RWPE1 (cell line): ENCODE measurements at regions not wholly inside any gene's neighbourhood (a gene's known extent, or its start where the extent isn't known, plus 50 kb on each side); places are given as distances from the start of the nearest gene placed in this dataset.

Experiments
- CTCF ChIA-PET: fragments of 350-600 bp; sonication (Branson Sonifier 250); formaldehyde crosslinking; extraction: SDS; loops from one replicate; lab custom pipeline; 2021; lab: Yijun Ruan, JAX
- POLR2A ChIA-PET: fragments of 400-600 bp; formaldehyde crosslinking; extraction: SDS; loops from one replicate; lab custom pipeline; 2020; ENCODE audit warnings: antibody characterized with exemption; ENCODE audit not compliant: low non-redundant PET; lab: Yijun Ruan, JAX
- DNase-seq: peaks from one replicate; pipeline ENCODE4 v3.0.0; 2012; ENCODE audit warnings: low spot score
- H3K27ac ChIP-seq: fragments of 450-650 bp; 2 replicates; pipeline ENCODE4 v1.5.1; 2017
- TF ChIP-seq, protein P1 (sequence below): fragments of 450-650 bp; conservative IDR thresholded peaks from 2 replicates; pipeline ENCODE4 v1.5.1; 2017; ENCODE audit warnings: low read depth, mild to moderate bottlenecking

GRCh38 chr20:40148886-40149285 lies 540.1 kb downstream of the MAFB start:
- TF ChIP-seq, protein P1, sequence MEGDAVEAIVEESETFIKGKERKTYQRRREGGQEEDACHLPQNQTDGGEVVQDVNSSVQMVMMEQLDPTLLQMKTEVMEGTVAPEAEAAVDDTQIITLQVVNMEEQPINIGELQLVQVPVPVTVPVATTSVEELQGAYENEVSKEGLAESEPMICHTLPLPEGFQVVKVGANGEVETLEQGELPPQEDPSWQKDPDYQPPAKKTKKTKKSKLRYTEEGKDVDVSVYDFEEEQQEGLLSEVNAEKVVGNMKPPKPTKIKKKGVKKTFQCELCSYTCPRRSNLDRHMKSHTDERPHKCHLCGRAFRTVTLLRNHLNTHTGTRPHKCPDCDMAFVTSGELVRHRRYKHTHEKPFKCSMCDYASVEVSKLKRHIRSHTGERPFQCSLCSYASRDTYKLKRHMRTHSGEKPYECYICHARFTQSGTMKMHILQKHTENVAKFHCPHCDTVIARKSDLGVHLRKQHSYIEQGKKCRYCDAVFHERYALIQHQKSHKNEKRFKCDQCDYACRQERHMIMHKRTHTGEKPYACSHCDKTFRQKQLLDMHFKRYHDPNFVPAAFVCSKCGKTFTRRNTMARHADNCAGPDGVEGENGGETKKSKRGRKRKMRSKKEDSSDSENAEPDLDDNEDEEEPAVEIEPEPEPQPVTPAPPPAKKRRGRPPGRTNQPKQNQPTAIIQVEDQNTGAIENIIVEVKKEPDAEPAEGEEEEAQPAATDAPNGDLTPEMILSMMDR: no peak
- no peak for DNase-seq
- ChIA-PET CTCF (interaction anchor here (0.6 kb wide), 1 partner anchor 66 kb away, joined by 4 read pairs; no protein-coding TSS in a partner anchor), POLR2A (no interaction called here)
- H3K27ac ChIP-seq: no peak overlapping the region

GRCh38 chr20:40146071-40146470 lies 543.0 kb downstream of the MAFB start:
- CTCF ChIA-PET: no interaction called here
- DNase-seq: no peak

GRCh38 chr20:40144581-40144980 lies 544.5 kb downstream of the MAFB start:
- ChIA-PET CTCF (interaction anchor here (0.7 to 1.9 kb wide), 2 partner anchors 16 to 447 kb away, joined by 3 to 7 read pairs; no protein-coding TSS in a partner anchor), POLR2A (no interaction called here)
- H3K27ac ChIP-seq: no peak overlapping the region
- no peak for DNase-seq
- TF ChIP-seq, protein P1: no peak

More at GRCh38 chr20:40146071-40146470, 543.0 kb downstream of the MAFB start:
- POLR2A ChIA-PET: no interaction called here
- TF ChIP-seq, protein P1: no peak
- H3K27ac ChIP-seq: no peak overlapping the region

DNA sequence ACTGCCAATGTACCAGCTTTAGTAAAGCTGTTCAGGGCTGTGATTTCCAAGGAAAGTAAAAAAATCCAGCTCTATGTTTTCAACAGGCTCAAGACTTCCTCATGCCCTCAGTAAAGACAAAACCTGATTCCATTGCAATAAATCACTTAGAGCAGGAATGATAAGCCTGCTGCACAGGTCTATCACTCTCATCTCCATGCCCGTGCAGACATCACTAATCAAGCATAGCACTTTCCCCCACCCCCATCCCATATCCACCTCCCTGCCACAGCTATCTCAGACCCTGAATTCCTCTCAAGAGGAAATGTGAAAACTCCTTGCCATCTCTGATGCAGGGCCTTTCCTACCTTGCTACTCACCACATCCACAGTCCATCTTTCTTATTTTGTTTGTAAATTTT lies 554.9 kb downstream of the MAFB start:
- TF ChIP-seq, protein P1: no peak
- no peak for DNase-seq
- POLR2A ChIA-PET: no interaction called here
- CTCF ChIA-PET: no interaction called here
- H3K27ac ChIP-seq: no peak overlapping the region

GRCh38 chr20:40120827-40121226 lies 568.2 kb downstream of the MAFB start:
- no peak overlapping the region for H3K27ac ChIP-seq
- TF ChIP-seq, protein P1: no peak
- ChIA-PET CTCF (no interaction called here), POLR2A (no interaction called here)
- no peak for DNase-seq

GRCh38 chr20:40111282-40111681 lies 577.8 kb downstream of the MAFB start:
- DNase-seq: no peak
- CTCF ChIA-PET: interaction anchor here (0.7 kb wide), 1 partner anchor 22 kb away, joined by 5 read pairs; no protein-coding TSS in a partner anchor
- no peak overlapping the region for H3K27ac ChIP-seq
- TF ChIP-seq, protein P1: no peak
- POLR2A ChIA-PET: no interaction called here
